Left ventricle myocardium inferior (tissue), 1 donor: ENCODE measurements at regions not wholly inside any gene's neighbourhood (a gene's known extent, or its start where the extent isn't known, plus 50 kb on each side); places are given as distances from the start of the nearest gene placed in this dataset.
A peak's percentile ranks its signal among the peaks of the same experiment; 100 is the strongest.

Experiments used
- DNase-seq: peaks from one replicate; pipeline ENCODE4 v3.0.0-alpha.2; 2020
- H3K27ac ChIP-seq: fragments of 200-600 bp; replicated peaks from 2 replicates; pipeline ENCODE4 v1.8.0; 2021
- H3K27me3 ChIP-seq: fragments of 200-600 bp; 2 replicates; pipeline ENCODE4 v1.8.0; 2021; ENCODE audit warnings: low read depth
- H3K36me3 ChIP-seq: fragments of 200-600 bp; 2 replicates; pipeline ENCODE4 v1.8.0; 2021
- H3K4me1 ChIP-seq: fragments of 200-600 bp; 2 replicates; pipeline ENCODE4 v1.8.0; 2021
- H3K4me3 ChIP-seq: fragments of 200-600 bp; 2 replicates; pipeline ENCODE4 v1.8.0; 2021; ENCODE audit warnings: mild to moderate bottlenecking, moderate library complexity
- H3K9me3 ChIP-seq: fragments of 200-600 bp; replicated peaks from 2 replicates; pipeline ENCODE4 v1.8.0; 2021
- CTCF ChIP-seq: fragments of 200-600 bp; IDR thresholded peaks from 2 replicates; pipeline ENCODE4 v1.8.0; 2021; ENCODE audit warnings: antibody characterized with exemption, mild to moderate bottlenecking, borderline replicate concordance
- intact Hi-C: fragments of 100-400 bp; cut with micrococcal nuclease; formaldehyde crosslinking; loops from one replicate; pipeline ENCODE4 v1.11.0; 2022
- donor health status: DM: no; HTN: yes; CAD: no; lungs with severe emphysema.

GRCh38 chr20:40522405-40522804 lies 166.6 kb downstream of the MAFB start:
- Histone ChIP-seq H3K4me3 (no peak overlapping the region), H3K27me3 (peaks cover 36% of the 10 kb centered on the region), H3K4me1 (no peaks in the 10 kb centered on the region), H3K27ac (no peak overlapping the region), H3K9me3 (peaks cover 17% of the 10 kb centered on the region), H3K36me3 (no peaks in the 10 kb centered on the region)
- TF ChIP-seq CTCF = no peak
- intact Hi-C loops = no loop called here
- no peak for DNase-seq

GRCh38 chr20:40521962-40522361 lies 167.1 kb downstream of the MAFB start:
- no peaks in the 10 kb centered on the region for H3K4me1 ChIP-seq
- peaks cover 34% of the 10 kb centered on the region for H3K27me3 ChIP-seq
- intact Hi-C loops = no loop called here
- H3K4me3 ChIP-seq = no peak overlapping the region
- no peak for TF ChIP-seq CTCF
- H3K36me3 ChIP-seq = no peaks in the 10 kb centered on the region
- DNase-seq = no peak
- no peak overlapping the region for H3K27ac ChIP-seq
- peaks cover 17% of the 10 kb centered on the region for H3K9me3 ChIP-seq

- no peak for TF ChIP-seq CTCF
- intact Hi-C loops = no loop called here
- no peaks in the 10 kb centered on the region for H3K4me1 ChIP-seq
- no peak for DNase-seq
- H3K27me3 ChIP-seq = peaks cover 34% of the 10 kb centered on the region
- no peaks in the 10 kb centered on the region for H3K36me3 ChIP-seq
- H3K27ac ChIP-seq = no peak overlapping the region
- peaks cover 17% of the 10 kb centered on the region for H3K9me3 ChIP-seq
- H3K4me3 ChIP-seq = no peak overlapping the region
Observed at GRCh38 chr20:40519918-40520317, 169.1 kb downstream of the MAFB start.

GRCh38 chr20:40512994-40513393 lies 176.0 kb downstream of the MAFB start:
- no peak for DNase-seq
- no peak overlapping the region for H3K4me3 ChIP-seq
- TF ChIP-seq CTCF = no peak
- no peaks in the 10 kb centered on the region for H3K9me3 ChIP-seq
- no peaks in the 10 kb centered on the region for H3K4me1 ChIP-seq
- intact Hi-C loops = no loop called here
- no peaks in the 10 kb centered on the region for H3K36me3 ChIP-seq
- H3K27me3 ChIP-seq = peaks cover 23% of the 10 kb centered on the region
- H3K27ac ChIP-seq = no peak overlapping the region

GRCh38 chr20:40512591-40512990 lies 176.4 kb downstream of the MAFB start:
- H3K27ac ChIP-seq = no peak overlapping the region
- H3K4me3 ChIP-seq = no peak overlapping the region
- DNase-seq = no peak
- H3K4me1 ChIP-seq = no peaks in the 10 kb centered on the region
- H3K27me3 ChIP-seq = peaks cover 20% of the 10 kb centered on the region
- H3K9me3 ChIP-seq = no peaks in the 10 kb centered on the region
- TF ChIP-seq CTCF = no peak
- intact Hi-C loops = no loop called here
- H3K36me3 ChIP-seq = no peaks in the 10 kb centered on the region

- intact Hi-C loops = no loop called here
- H3K36me3 ChIP-seq = no peaks in the 10 kb centered on the region
- no peak for TF ChIP-seq CTCF
- peak; percentile 18 for DNase-seq
- H3K4me1 ChIP-seq = no peaks in the 10 kb centered on the region
- no peak overlapping the region for H3K4me3 ChIP-seq
- no peak overlapping the region for H3K27ac ChIP-seq
- H3K27me3 ChIP-seq = peaks cover 16% of the 10 kb centered on the region
- H3K9me3 ChIP-seq = no peaks in the 10 kb centered on the region
Observed at GRCh38 chr20:40511478-40511877, 177.6 kb downstream of the MAFB start.
